ENCODE measurements at regions not wholly inside any gene's neighbourhood (a gene's known extent, or its start where the extent isn't known, plus 50 kb on each side); places are given as distances from the start of the nearest gene placed in this dataset.
A peak's percentile ranks its signal among the peaks of the same experiment; 100 is the strongest.

- Histone ChIP-seq H4K91ac (ENCODE audit: low read depth, low read length, poor library complexity) (no peak overlapping the region), H2AFZ (ENCODE audit: low read length) (no peak overlapping the region), H2BK12ac (ENCODE audit: low read length) (no peak overlapping the region)
Measured at GRCh38 chr1:18015719-18016118, 91.9 kb upstream of the IGSF21 start.

DNA sequence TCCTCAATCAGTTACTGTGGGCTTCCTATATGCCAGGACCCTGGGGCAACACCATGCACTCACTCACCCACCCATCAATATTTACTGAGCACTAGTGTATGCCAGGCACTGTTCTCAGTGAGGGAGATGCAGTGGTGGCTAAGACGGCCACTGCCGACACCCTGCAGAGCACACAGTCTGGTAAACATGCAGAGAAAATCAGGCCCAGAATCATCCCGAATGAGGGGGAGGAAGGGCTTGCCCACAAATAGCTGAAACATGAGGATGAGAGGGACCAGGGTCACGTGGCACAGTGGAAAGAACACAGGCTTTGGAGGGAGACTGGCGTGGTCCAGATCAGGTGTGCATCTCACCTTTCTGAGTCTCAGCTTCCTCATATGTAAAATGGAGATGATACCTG, 89.2 kb upstream of the IGSF21 start:
- Histone ChIP-seq H3K4me2 (ENCODE audit: insufficient read depth, low read length, poor library complexity, severe bottlenecking) (no peak overlapping the region), H3K79me1 (ENCODE audit: low read depth, low read length) (no peaks in the 10 kb centered on the region), H2BK12ac (ENCODE audit: low read length) (no peak overlapping the region), H4K91ac (ENCODE audit: low read depth, low read length, poor library complexity) (no peak overlapping the region), H3K4me1 (ENCODE audit: control insufficient read depth in 2 of 2, insufficient read depth in 1 of 2, low read depth in 1 of 2, low read length in 2 of 2) (peaks cover 0 to 9% of the 10 kb centered on the region in 2 donors), H2BK120ac (ENCODE audit: low read depth, low read length) (no peak overlapping the region), H3K36me3 (replicated peaks in 1 of 2; ENCODE audit: control insufficient read depth in 2 of 2, insufficient read depth in 2 of 2, low read length in 2 of 2) (no peaks in the 10 kb centered on the region), H2AFZ (ENCODE audit: low read length) (no peak overlapping the region), H2BK5ac (ENCODE audit: low read length) (no peak overlapping the region), H3K23ac (ENCODE audit: low read depth, low read length, poor library complexity) (no peak overlapping the region), H3K9ac (ENCODE audit: low read depth, low read length, poor library complexity) (no peak overlapping the region), H4K8ac (ENCODE audit: low read depth, low read length) (no peak overlapping the region), H3K9me3 (replicated peaks in 1 of 2; ENCODE audit: control insufficient read depth in 2 of 2, insufficient read depth in 1 of 2, low read depth in 1 of 2, low read length in 2 of 2) (no peaks in the 10 kb centered on the region), H3K27ac (replicated peaks; ENCODE audit: low read length) (no peak overlapping the region), H2AK5ac (ENCODE audit: low read depth, low read length) (no peak overlapping the region), H3K4ac (ENCODE audit: low read length) (no peak overlapping the region), H3K27me3 (ENCODE audit: control insufficient read depth in 3 of 3, insufficient read depth in 3 of 3, low read depth in 1 of 3, low read length in 3 of 3) (peaks cover 0 to 11% (median 0%) of the 10 kb centered on the region in 3 experiments), H3K4me3 (ENCODE audit: low read length in 2 of 2) (no peak overlapping the region), H2BK15ac (ENCODE audit: low read length) (no peak overlapping the region), H3K18ac (ENCODE audit: low read length) (no peak overlapping the region), H3K14ac (ENCODE audit: low read length) (no peak overlapping the region)
- no peak for DNase-seq (ENCODE audit: low spot score)
- WGBS, 2 donors (ENCODE audit: extremely low coverage in 2 of 2, insufficient read length in 2 of 2, insufficient replicate concordance in 1 of 2), result no CpG with 5 or more reads among the region's 5 CpGs

More at GRCh38 chr1:18015719-18016118, 91.9 kb upstream of the IGSF21 start:
- H3K4me3 ChIP-seq (ENCODE audit: low read length in 2 of 2), result no peak overlapping the region
- no peak overlapping the region for H2BK120ac ChIP-seq (ENCODE audit: low read depth, low read length)
- H3K4ac ChIP-seq (ENCODE audit: low read length), result no peak overlapping the region
- H3K9me3 ChIP-seq (replicated peaks in 1 of 2; ENCODE audit: control insufficient read depth in 2 of 2, insufficient read depth in 1 of 2, low read depth in 1 of 2, low read length in 2 of 2), result no peaks in the 10 kb centered on the region
- H2AK5ac ChIP-seq (ENCODE audit: low read depth, low read length), result no peak overlapping the region
- no peaks in the 10 kb centered on the region for H3K79me1 ChIP-seq (ENCODE audit: low read depth, low read length)
- no peaks in the 10 kb centered on the region for H3K36me3 ChIP-seq (replicated peaks in 1 of 2; ENCODE audit: control insufficient read depth in 2 of 2, insufficient read depth in 2 of 2, low read length in 2 of 2)
- H3K4me1 ChIP-seq (ENCODE audit: control insufficient read depth in 2 of 2, insufficient read depth in 1 of 2, low read depth in 1 of 2, low read length in 2 of 2), result peaks cover 0 to 13% of the 10 kb centered on the region in 2 donors
- DNase-seq (ENCODE audit: low spot score), result no peak
- peak overlapping the region; percentile 20 for H2BK15ac ChIP-seq (ENCODE audit: low read length)
- H3K27ac ChIP-seq (replicated peaks; ENCODE audit: low read length), result no peak overlapping the region
- H4K8ac ChIP-seq (ENCODE audit: low read depth, low read length), result no peak overlapping the region
- peaks cover 0 to 11% (median 0%) of the 10 kb centered on the region in 3 experiments for H3K27me3 ChIP-seq (ENCODE audit: control insufficient read depth in 3 of 3, insufficient read depth in 3 of 3, low read depth in 1 of 3, low read length in 3 of 3)
- no peak overlapping the region for H3K14ac ChIP-seq (ENCODE audit: low read length)
- no CpG with 5 or more reads among the region's 8 CpGs for WGBS, 2 donors (ENCODE audit: extremely low coverage in 2 of 2, insufficient read length in 2 of 2, insufficient replicate concordance in 1 of 2)
- H2BK5ac ChIP-seq (ENCODE audit: low read length), result no peak overlapping the region
- no peak overlapping the region for H3K18ac ChIP-seq (ENCODE audit: low read length)
- no peak overlapping the region for H3K23ac ChIP-seq (ENCODE audit: low read depth, low read length, poor library complexity)
- no peak overlapping the region for H3K4me2 ChIP-seq (ENCODE audit: insufficient read depth, low read length, poor library complexity, severe bottlenecking)
- H3K9ac ChIP-seq (ENCODE audit: low read depth, low read length, poor library complexity), result no peak overlapping the region

DNA sequence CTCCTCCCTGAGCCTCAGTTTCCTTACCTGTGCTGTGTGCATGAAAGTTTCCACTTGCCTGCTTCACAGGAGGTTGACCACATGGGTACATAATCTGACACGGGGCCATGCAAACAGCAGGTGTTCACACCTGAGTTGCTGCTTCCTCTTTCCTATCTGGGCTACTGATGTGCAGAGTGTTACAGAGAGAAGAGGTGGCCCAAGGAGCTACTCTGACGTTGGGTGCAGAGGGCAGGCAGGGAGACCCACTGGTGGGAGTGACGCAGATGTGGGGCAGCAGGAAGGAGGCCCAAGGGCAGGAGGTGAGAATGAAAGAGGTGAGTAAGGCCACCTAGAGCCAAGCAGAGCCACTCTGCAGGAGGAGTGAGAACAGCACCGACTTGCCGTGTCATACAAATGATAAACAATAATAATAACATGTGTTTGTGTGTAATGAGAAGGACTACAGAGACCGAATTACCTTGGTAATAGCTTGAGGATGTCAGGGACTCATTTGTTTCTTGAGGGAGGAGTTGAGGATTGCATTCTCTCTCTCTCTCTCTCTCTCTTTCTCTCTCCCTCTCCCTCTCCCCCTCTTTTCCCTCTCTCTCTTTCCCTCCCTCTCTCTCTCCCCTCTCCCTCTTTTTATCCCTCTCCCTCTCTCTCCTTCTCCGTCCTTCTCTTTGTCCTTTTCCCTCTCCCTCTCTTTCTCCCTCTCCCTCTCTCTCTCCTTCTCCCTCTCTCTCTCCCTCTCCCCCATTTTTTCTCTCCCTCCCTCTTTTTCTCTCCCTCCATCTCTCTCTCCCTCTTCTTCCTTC, 87.4 kb upstream of the IGSF21 start:
- Histone ChIP-seq H3K9ac (ENCODE audit: low read depth, low read length, poor library complexity) (no peak overlapping the region), H3K4me1 (ENCODE audit: control insufficient read depth in 2 of 2, insufficient read depth in 1 of 2, low read depth in 1 of 2, low read length in 2 of 2) (peaks cover 0 to 5% of the 10 kb centered on the region in 2 donors), H4K8ac (ENCODE audit: low read depth, low read length) (no peak overlapping the region), H4K91ac (ENCODE audit: low read depth, low read length, poor library complexity) (no peak overlapping the region), H3K9me3 (replicated peaks in 1 of 2; ENCODE audit: control insufficient read depth in 2 of 2, insufficient read depth in 1 of 2, low read depth in 1 of 2, low read length in 2 of 2) (no peaks in the 10 kb centered on the region), H2AK5ac (ENCODE audit: low read depth, low read length) (no peak overlapping the region), H2BK12ac (ENCODE audit: low read length) (no peak overlapping the region), H3K14ac (ENCODE audit: low read length) (no peak overlapping the region), H2BK15ac (ENCODE audit: low read length) (no peak overlapping the region), H3K4me2 (ENCODE audit: insufficient read depth, low read length, poor library complexity, severe bottlenecking) (no peak overlapping the region), H3K4me3 (ENCODE audit: low read length in 2 of 2) (no peak overlapping the region), H2BK120ac (ENCODE audit: low read depth, low read length) (no peak overlapping the region), H3K27ac (replicated peaks; ENCODE audit: low read length) (no peak overlapping the region), H3K23ac (ENCODE audit: low read depth, low read length, poor library complexity) (peak overlapping the region; percentile 23), H3K36me3 (replicated peaks in 1 of 2; ENCODE audit: control insufficient read depth in 2 of 2, insufficient read depth in 2 of 2, low read length in 2 of 2) (no peaks in the 10 kb centered on the region), H3K18ac (ENCODE audit: low read length) (peak overlapping the region; percentile 11), H3K79me1 (ENCODE audit: low read depth, low read length) (no peaks in the 10 kb centered on the region), H2BK5ac (ENCODE audit: low read length) (no peak overlapping the region), H3K27me3 (ENCODE audit: control insufficient read depth in 3 of 3, insufficient read depth in 3 of 3, low read depth in 1 of 3, low read length in 3 of 3) (peaks cover 0 to 7% (median 0%) of the 10 kb centered on the region in 3 experiments), H3K4ac (ENCODE audit: low read length) (no peak overlapping the region), H2AFZ (ENCODE audit: low read length) (no peak overlapping the region)
- no CpG with 5 or more reads among the region's 7 CpGs for WGBS, 2 donors (ENCODE audit: extremely low coverage in 2 of 2, insufficient read length in 2 of 2, insufficient replicate concordance in 1 of 2)
- no peak for DNase-seq (ENCODE audit: low spot score)

- H3K27me3 ChIP-seq (ENCODE audit: control insufficient read depth in 3 of 3, insufficient read depth in 3 of 3, low read depth in 1 of 3, low read length in 3 of 3), result peaks cover 0 to 7% (median 0%) of the 10 kb centered on the region in 3 experiments
- no peaks in the 10 kb centered on the region for H3K4me1 ChIP-seq (ENCODE audit: control insufficient read depth in 2 of 2, insufficient read depth in 1 of 2, low read depth in 1 of 2, low read length in 2 of 2)
- H2BK15ac ChIP-seq (ENCODE audit: low read length), result no peak overlapping the region
- H3K4me3 ChIP-seq (ENCODE audit: low read length in 2 of 2), result no peak overlapping the region
- H4K8ac ChIP-seq (ENCODE audit: low read depth, low read length), result no peak overlapping the region
- H3K4ac ChIP-seq (ENCODE audit: low read length), result no peak overlapping the region
- no peak overlapping the region for H3K4me2 ChIP-seq (ENCODE audit: insufficient read depth, low read length, poor library complexity, severe bottlenecking)
- H2AFZ ChIP-seq (ENCODE audit: low read length), result no peak overlapping the region
- no peak overlapping the region for H3K9ac ChIP-seq (ENCODE audit: low read depth, low read length, poor library complexity)
- H2AK5ac ChIP-seq (ENCODE audit: low read depth, low read length), result no peak overlapping the region
- no peaks in the 10 kb centered on the region for H3K36me3 ChIP-seq (replicated peaks in 1 of 2; ENCODE audit: control insufficient read depth in 2 of 2, insufficient read depth in 2 of 2, low read length in 2 of 2)
- no peak overlapping the region for H3K18ac ChIP-seq (ENCODE audit: low read length)
- no peak overlapping the region for H2BK120ac ChIP-seq (ENCODE audit: low read depth, low read length)
- no peak overlapping the region for H4K91ac ChIP-seq (ENCODE audit: low read depth, low read length, poor library complexity)
- H3K79me1 ChIP-seq (ENCODE audit: low read depth, low read length), result no peaks in the 10 kb centered on the region
- no peaks in the 10 kb centered on the region for H3K9me3 ChIP-seq (replicated peaks in 1 of 2; ENCODE audit: control insufficient read depth in 2 of 2, insufficient read depth in 1 of 2, low read depth in 1 of 2, low read length in 2 of 2)
- H3K27ac ChIP-seq (replicated peaks; ENCODE audit: low read length), result no peak overlapping the region
- no peak overlapping the region for H2BK12ac ChIP-seq (ENCODE audit: low read length)
- DNase-seq (ENCODE audit: low spot score), result no peak
- H3K23ac ChIP-seq (ENCODE audit: low read depth, low read length, poor library complexity), result no peak overlapping the region
- no peak overlapping the region for H2BK5ac ChIP-seq (ENCODE audit: low read length)
- H3K14ac ChIP-seq (ENCODE audit: low read length), result no peak overlapping the region
- no CpG with 5 or more reads among the region's 6 CpGs for WGBS, 2 donors (ENCODE audit: extremely low coverage in 2 of 2, insufficient read length in 2 of 2, insufficient replicate concordance in 1 of 2)
Measured at GRCh38 chr1:18021242-18021641, 86.4 kb upstream of the IGSF21 start.
